Motor neuron (in vitro differentiated cells): ENCODE measurements at regions not wholly inside any gene's neighbourhood (a gene's known extent, or its start where the extent isn't known, plus 50 kb on each side); places are given as distances from the start of the nearest gene placed in this dataset.

Source experiments
- ATAC-seq, 8 experiments: fragments of 200-7000 bp; cut with Tn5 transposase; replicated peaks in 6 of 8; 2 replicates each; pipeline ENCODE4 v1.8.0; 2021; ENCODE audit warnings: mild to moderate bottlenecking in 8 of 8, moderate library complexity in 8 of 8
- H3K27ac ChIP-seq, 2 donors: fragments of 250-450 bp; sonication (Bioruptor Pico); 2 replicates each; pipeline ENCODE4 v1.9.0; 2021; ENCODE audit warnings: antibody characterized with exemption in 2 of 2, mild to moderate bottlenecking in 2 of 2, moderate library complexity in 1 of 2
- H3K4me1 ChIP-seq, 2 donors: fragments of 250-450 bp; sonication (Bioruptor Pico); replicated peaks in 1 of 2; 2 replicates each; pipeline ENCODE4 v1.6.1; 2021; ENCODE audit warnings: antibody characterized with exemption in 2 of 2, mild to moderate bottlenecking in 2 of 2, moderate library complexity in 1 of 2
- H3K4me3 ChIP-seq, 5 donors: fragments of 250-450 bp; sonication (Bioruptor Pico); 2 replicates each; pipeline ENCODE4 v1.9.0; 2021; ENCODE audit warnings: antibody characterized with exemption in 5 of 5, mild to moderate bottlenecking in 5 of 5, moderate library complexity in 4 of 5
- WGBS, 10 experiments: fragments of 450-650 bp; shearing (Covaris generic); methylation state at CpG; one replicate each; pipeline ENCODE4 v1.0.0; 2022; 5-methylcytosine and 5-hydroxymethylcytosine counted together
- in situ Hi-C, 9 experiments: fragments of 400-800 bp; cut with MboI; loops; one replicate each; pipeline ENCODE4 v1.15.0; 2021; ENCODE audit warnings: low sequenced_read_pairs in 9 of 9, low pct_unique_long_range_greater_than_20kb in 2 of 9; ENCODE audit not compliant: unreplicated experiment in 9 of 9

DNA sequence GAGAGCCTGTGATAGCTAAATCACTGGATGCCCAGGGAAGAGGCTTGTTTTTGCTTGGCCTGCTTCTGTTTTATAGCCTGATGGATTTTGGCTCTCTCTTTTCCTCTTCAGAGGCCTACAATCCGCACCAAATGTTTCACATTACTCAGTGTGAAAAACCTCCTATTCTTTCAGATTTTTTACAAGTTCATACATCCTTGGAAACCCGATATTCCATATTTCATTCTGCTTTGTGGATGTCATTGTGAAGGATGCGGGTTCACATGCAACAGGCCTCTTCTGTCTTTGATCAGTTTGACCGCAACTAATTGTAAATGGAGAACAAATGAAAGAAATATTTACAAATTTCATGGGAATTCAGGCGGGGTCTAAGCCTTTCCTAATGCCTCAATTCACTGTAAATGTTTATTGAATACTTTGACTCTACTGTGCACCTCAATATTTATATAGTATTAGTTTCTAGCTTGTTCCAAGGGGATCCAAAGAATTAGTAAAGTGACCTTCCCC is 269.9 kb downstream of the DMRT2 start:
- H3K27ac ChIP-seq = no peak overlapping the region
- WGBS, 10 experiments = 0 to 86% (median 72%) methylated on average over 1 to 5 of the region's 5 CpGs; no CpG with 5 or more reads in 1 of the 10 experiments

DNA sequence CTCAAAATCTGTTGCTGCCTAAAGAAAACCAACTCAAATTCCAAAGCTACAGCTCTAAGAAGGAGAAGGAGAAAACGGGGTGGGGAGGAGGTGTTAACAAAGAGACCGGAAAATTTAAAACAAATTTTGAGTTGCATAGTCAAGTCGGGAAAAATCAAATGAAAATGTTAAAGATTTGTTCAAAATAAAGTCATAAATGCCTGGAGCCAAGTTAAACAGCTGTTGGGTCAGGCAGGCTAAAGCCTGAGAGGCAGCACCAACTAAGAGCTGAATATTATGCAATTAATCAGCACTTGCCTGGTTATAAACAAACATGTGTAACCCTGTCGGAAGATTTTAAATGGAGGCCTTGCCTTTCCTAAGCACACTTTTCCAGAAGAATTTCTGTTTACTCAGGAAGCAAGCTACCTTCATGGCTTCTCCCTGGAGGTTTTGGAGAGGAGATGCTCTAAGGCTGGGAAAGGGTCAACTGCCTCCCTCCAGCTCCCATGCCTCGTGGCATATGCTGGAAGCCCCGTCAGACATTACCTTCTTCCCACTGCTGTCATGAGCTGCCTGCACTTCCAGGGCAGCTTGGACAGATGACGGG is 270.5 kb downstream of the DMRT2 start:
- Histone ChIP-seq H3K4me1 (no peaks in the 10 kb centered on the region), H3K4me3 (no peak overlapping the region), H3K27ac (no peak overlapping the region)
- in situ Hi-C loops = no loop called here
- 0 to 82% (median 39%) methylated on average over 2 to 5 of the region's 7 CpGs; no CpG with 5 or more reads in 1 of the 10 experiments for WGBS, 10 experiments
- ATAC-seq = peak in 3 of 8 experiments; percentile 45 to 87 (median 70)

More for the DNA sequence above, 269.9 kb downstream of the DMRT2 start:
- Histone ChIP-seq H3K4me3 (no peak overlapping the region), H3K4me1 (no peaks in the 10 kb centered on the region)
- peak in 2 of 8 experiments; percentile 15 to 53 for ATAC-seq
- in situ Hi-C loops = no loop called here

- Histone ChIP-seq H3K4me3 (no peak overlapping the region), H3K27ac (no peak overlapping the region), H3K4me1 (no peaks in the 10 kb centered on the region)
- in situ Hi-C loops = no loop called here
- peak in 1 of 8 experiments; percentile 72 for ATAC-seq
- 8 to 100% (median 95%) methylated on average over 1 to 3 of the region's 3 CpGs; no CpG with 5 or more reads in 1 of the 10 experiments for WGBS, 10 experiments
Observed at GRCh38 chr9:1327467-1327866, 277.3 kb downstream of the DMRT2 start.

DNA sequence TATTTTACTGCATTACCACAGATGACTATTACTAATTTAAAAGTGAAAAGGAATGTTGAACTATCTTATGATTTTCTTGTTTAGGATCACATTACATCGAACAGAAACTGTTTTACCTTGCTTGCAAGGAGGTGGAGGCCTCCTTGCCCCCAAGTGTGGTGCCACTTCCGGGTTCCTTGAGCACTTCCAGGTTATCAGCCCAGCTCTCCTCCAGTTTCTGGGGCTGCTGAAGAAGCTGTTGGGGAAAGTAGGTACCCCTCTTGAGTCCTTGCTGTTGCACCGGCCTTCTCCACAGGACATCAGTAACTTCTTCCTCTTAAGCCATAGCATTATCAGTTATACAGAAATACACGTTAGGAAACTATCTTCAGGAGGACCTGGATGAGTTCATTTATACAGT is 278.2 kb downstream of the DMRT2 start:
- WGBS, 10 experiments = 13 to 90% (median 85%) methylated on average over 1 to 4 of the region's 4 CpGs; no CpG with 5 or more reads in 1 of the 10 experiments
- in situ Hi-C loops = no loop called here
- Histone ChIP-seq H3K4me1 (no peaks in the 10 kb centered on the region), H3K4me3 (no peak overlapping the region), H3K27ac (no peak overlapping the region)
- ATAC-seq = no peak

DNA sequence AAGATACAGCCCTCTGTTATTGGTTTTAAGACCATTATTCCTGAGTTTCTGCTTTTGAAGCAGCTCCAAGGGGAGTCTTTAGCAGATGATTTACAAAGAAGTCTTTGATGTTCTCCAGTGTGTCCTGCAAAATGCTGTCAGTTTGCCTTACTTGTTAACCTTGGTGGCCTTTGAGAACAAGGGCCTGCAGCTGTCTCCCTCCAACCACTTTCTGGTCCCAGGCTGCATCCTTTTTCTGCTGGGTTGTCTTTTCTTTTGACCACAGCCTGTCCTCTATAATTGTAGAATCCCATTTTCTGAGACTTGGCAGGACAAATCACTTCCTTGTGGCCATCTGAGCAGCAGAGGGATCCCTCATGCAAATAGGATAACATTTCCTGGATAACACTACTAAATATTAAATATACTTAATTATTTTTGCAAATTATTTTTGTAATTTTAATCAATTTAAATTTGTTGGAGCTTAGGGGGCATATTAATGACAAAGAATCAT is 281.4 kb downstream of the DMRT2 start:
- Histone ChIP-seq H3K27ac (no peak overlapping the region), H3K4me3 (no peak overlapping the region), H3K4me1 (no peaks in the 10 kb centered on the region)
- in situ Hi-C loops = no loop called here
- no peak for ATAC-seq

DNA sequence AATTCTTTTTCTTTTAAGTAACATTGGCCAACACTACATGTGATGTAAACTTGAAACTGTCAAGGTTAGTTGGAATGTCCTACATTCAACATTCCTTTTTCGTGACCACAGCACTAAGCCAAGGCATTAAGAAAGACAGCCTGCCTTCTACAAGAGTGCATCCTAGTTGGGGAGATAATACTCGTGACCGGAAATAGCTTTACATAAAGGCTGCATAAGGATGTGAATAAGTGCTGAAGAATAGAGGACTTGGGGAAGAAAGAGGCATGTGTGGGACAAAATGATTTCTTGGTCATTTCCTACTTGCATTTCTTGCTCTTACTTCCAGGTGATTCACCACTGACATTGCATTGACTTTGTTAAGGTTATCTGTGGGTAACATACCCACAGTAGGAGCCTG is 282.0 kb downstream of the DMRT2 start:
- no peak for ATAC-seq
- in situ Hi-C loops = no loop called here
- Histone ChIP-seq H3K4me1 (no peaks in the 10 kb centered on the region), H3K4me3 (no peak overlapping the region), H3K27ac (no peak overlapping the region)
- WGBS, 10 experiments = 0 to 75% (median 70%) methylated on average over 1 to 3 of the region's 3 CpGs; no CpG with 5 or more reads in 3 of the 10 experiments

GRCh38 chr9:1335174-1335573 is 285.0 kb downstream of the DMRT2 start:
- 20 to 76% methylated on average over 1 to 2 of the region's 4 CpGs; no CpG with 5 or more reads in 8 of the 10 experiments for WGBS, 10 experiments
- in situ Hi-C loops = no loop called here
- no peak for ATAC-seq

DNA sequence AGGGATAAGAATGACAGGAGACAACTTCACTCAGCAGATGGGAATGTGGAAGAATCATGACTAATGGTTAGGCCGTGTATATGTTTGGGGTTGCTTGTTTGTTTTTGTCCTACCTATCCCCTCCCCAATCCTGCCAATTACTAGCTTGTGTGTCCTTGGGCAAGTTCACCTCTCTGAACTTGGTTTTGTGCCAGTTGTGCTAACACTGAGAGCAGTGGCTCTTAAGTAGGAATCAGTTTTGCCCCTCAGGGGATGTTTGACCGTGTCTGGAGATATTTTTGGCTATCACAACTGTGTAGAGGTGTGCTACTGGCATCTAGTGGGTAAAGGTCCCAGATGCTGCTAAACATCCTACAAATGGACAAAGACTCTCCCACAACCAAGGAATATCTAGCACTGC is 287.0 kb downstream of the DMRT2 start:
- WGBS, 10 experiments = 25 to 100% (median 48%) methylated on average over 1 to 2 of the region's 2 CpGs; no CpG with 5 or more reads in 6 of the 10 experiments
- Histone ChIP-seq H3K4me3 (no peak overlapping the region), H3K27ac (no peak overlapping the region), H3K4me1 (no peaks in the 10 kb centered on the region)
- in situ Hi-C loops = no loop called here
- peak in 1 of 8 experiments; percentile 67 for ATAC-seq

More at GRCh38 chr9:1335174-1335573, 285.0 kb downstream of the DMRT2 start:
- Histone ChIP-seq H3K4me3 (no peak overlapping the region), H3K4me1 (no peaks in the 10 kb centered on the region), H3K27ac (no peak overlapping the region)

GRCh38 chr9:1340390-1340789 is 290.2 kb downstream of the DMRT2 start:
- in situ Hi-C loops = no loop called here
- Histone ChIP-seq H3K4me1 (no peaks in the 10 kb centered on the region), H3K4me3 (no peak overlapping the region), H3K27ac (no peak overlapping the region)
- no peak for ATAC-seq

GRCh38 chr9:1353291-1353690 is 303.1 kb downstream of the DMRT2 start:
- in situ Hi-C loops = no loop called here
- no peak for ATAC-seq
- no peaks in the 10 kb centered on the region for H3K4me1 ChIP-seq
- 0 to 100% (median 53%) methylated on average over 1 to 3 of the region's 3 CpGs; no CpG with 5 or more reads in 2 of the 10 experiments for WGBS, 10 experiments
- no peak overlapping the region for H3K27ac ChIP-seq
- no peak overlapping the region for H3K4me3 ChIP-seq

DNA sequence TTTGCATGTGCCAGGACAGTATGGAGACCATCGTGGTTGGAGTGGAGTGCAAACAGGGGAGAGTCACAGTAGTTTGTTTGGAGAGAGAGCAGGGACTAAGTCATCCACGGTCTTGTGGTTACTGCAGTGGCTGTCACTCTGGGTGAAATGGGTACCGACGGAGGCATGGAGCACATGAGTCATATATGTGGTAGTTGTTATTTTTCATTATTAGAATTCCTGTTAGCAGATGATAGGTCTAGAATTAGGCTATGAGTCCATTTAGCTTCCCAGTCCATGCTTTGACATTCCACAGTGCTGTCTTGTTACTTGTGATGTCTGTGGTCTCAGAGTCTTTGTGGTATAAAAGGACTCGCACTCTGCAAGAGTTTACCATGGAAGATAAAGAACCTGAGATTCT is 303.9 kb downstream of the DMRT2 start:
- Histone ChIP-seq H3K4me1 (no peaks in the 10 kb centered on the region), H3K27ac (no peak overlapping the region), H3K4me3 (no peak overlapping the region)
- WGBS, 10 experiments = 0 to 87% (median 53%) methylated on average over 1 to 5 of the region's 5 CpGs; no CpG with 5 or more reads in 4 of the 10 experiments
- in situ Hi-C loops = no loop called here
- no peak for ATAC-seq

DNA sequence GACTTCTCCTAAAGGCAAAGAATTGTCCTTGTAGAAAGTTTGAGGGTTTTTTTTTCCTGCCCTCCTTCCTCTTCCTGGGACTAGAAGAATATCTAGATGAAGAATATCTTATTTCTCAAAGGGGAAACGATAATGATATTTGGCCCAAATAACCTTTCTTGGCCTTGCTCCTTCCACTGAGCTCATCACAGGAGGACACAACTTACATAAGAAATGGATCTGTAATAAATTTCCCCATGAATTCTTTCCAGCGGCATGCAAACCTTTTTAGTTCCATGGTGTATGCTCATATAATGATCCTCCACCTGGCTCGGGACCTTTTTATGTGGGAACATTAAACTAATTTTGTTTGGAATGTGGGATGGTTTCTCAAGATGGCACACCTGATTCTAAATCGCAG is 304.4 kb downstream of the DMRT2 start:
- Histone ChIP-seq H3K4me3 (no peak overlapping the region), H3K27ac (no peak overlapping the region), H3K4me1 (no peaks in the 10 kb centered on the region)
- WGBS, 10 experiments = 0 to 100% (median 84%) methylated on average over 1 to 4 of the region's 4 CpGs; no CpG with 5 or more reads in 3 of the 10 experiments
- no peak for ATAC-seq
- in situ Hi-C loops = no loop called here

DNA sequence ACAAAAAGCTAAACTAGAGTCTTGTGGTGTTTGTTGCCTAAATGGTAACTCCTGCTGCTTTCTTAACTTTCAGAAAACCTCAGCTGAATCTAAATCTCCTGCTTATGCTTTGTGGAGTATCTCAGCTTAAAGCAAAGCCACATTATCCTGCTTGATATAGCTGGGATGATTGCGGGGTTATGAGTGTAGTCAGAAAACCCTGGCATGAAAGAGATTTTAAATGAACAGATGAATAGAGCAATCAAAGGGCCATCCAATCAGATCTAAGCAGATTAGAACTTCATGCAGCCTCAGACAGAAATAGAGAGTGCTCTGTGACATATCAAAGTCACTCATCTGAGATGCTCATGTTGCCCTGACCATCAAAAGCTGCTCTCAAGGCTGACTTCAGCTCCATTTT is 305.5 kb downstream of the DMRT2 start:
- 0 to 100% (median 92%) methylated on average over 1 of the region's 1 CpG; no CpG with 5 or more reads in 4 of the 10 experiments for WGBS, 10 experiments
- in situ Hi-C loops = no loop called here
- ATAC-seq = no peak
- H3K27ac ChIP-seq = no peak overlapping the region
- H3K4me3 ChIP-seq = no peak overlapping the region
- no peaks in the 10 kb centered on the region for H3K4me1 ChIP-seq

DNA sequence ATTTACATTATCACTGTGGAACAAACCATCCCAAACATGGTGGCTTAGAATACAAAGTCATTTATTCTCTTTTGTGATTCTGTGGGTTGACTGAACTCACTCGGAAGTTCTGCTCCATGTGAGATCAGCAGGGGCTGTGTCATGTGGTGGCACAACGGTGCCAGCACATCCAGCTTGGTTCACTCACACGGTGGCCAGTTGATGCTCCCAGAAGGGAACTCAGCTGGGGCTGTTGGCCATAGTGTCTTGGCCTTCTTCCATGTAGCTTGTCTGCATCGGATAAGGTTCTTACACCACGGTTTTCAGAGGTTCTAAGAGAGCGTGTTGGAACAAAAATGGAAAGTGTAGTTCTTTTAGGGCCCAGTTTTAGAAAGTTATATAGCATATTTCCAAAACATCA is 312.7 kb downstream of the DMRT2 start:
- WGBS, 10 experiments = 20 to 100% (median 72%) methylated on average over 1 to 6 of the region's 6 CpGs; no CpG with 5 or more reads in 1 of the 10 experiments
- ATAC-seq = no peak
- in situ Hi-C loops = no loop called here
- Histone ChIP-seq H3K4me3 (no peak overlapping the region), H3K27ac (no peak overlapping the region), H3K4me1 (no peaks in the 10 kb centered on the region)
